ENCODE measurements at regions not wholly inside any gene's neighbourhood (a gene's known extent, or its start where the extent isn't known, plus 50 kb on each side); places are given as distances from the start of the nearest gene placed in this dataset.

- TF ChIP-seq, protein P1, sequence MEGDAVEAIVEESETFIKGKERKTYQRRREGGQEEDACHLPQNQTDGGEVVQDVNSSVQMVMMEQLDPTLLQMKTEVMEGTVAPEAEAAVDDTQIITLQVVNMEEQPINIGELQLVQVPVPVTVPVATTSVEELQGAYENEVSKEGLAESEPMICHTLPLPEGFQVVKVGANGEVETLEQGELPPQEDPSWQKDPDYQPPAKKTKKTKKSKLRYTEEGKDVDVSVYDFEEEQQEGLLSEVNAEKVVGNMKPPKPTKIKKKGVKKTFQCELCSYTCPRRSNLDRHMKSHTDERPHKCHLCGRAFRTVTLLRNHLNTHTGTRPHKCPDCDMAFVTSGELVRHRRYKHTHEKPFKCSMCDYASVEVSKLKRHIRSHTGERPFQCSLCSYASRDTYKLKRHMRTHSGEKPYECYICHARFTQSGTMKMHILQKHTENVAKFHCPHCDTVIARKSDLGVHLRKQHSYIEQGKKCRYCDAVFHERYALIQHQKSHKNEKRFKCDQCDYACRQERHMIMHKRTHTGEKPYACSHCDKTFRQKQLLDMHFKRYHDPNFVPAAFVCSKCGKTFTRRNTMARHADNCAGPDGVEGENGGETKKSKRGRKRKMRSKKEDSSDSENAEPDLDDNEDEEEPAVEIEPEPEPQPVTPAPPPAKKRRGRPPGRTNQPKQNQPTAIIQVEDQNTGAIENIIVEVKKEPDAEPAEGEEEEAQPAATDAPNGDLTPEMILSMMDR (IDR thresholded peaks at IDR 0.05): no peak
- no peak for TF ChIP-seq ZFX (IDR thresholded peaks at IDR 0.05; ENCODE audit: borderline replicate concordance)
These were observed 63.6 kb upstream of the ARHGAP24 start for GRCh38 chr4:85411386-85411785.

Data from 22Rv1 (cell line).